Activated CD4-positive, alpha-beta memory T cell treated with anti-CD3 and anti-CD28 coated beads for 36 hours (primary cell): ENCODE measurements at regions not wholly inside any gene's neighbourhood (a gene's known extent, or its start where the extent isn't known, plus 50 kb on each side); places are given as distances from the start of the nearest gene placed in this dataset.

Experiments used
- CTCF ChIA-PET: fragments of 350-600 bp; sonication (Branson Sonifier 250); formaldehyde crosslinking; loops from one replicate; lab custom pipeline; 2021; ENCODE audit warnings: antibody characterized with exemption, inconsistent platforms; lab: Charles Lee
- POLR2A ChIA-PET: fragments of 350-600 bp; sonication (Branson Sonifier 250); formaldehyde crosslinking; loops from one replicate; lab custom pipeline; 2021; ENCODE audit warnings: antibody characterized with exemption; lab: Charles Lee
- DNase-seq: peaks from one replicate; pipeline ENCODE4 v3.0.0-alpha.2; 2020
- H3K27ac Mint-ChIP-seq: one replicate; pipeline ENCODE4 v1.8.0; 2021; ENCODE audit warnings: mixed read lengths
- H3K27me3 Mint-ChIP-seq: one replicate; pipeline ENCODE4 v1.8.0; 2021; ENCODE audit warnings: mixed read lengths
- H3K36me3 Mint-ChIP-seq: one replicate; pipeline ENCODE4 v1.8.0; 2021; ENCODE audit warnings: mixed read lengths
- H3K4me1 Mint-ChIP-seq: one replicate; pipeline ENCODE4 v1.8.0; 2021; ENCODE audit warnings: low read depth, mixed read lengths
- H3K4me3 Mint-ChIP-seq: one replicate; pipeline ENCODE4 v1.8.0; 2021; ENCODE audit warnings: mild to moderate bottlenecking, mixed read lengths
- H3K9me3 Mint-ChIP-seq: one replicate; pipeline ENCODE4 v1.8.0; 2021; ENCODE audit warnings: mixed read lengths
- intact Hi-C: fragments of 100-400 bp; cut with micrococcal nuclease; formaldehyde crosslinking; loops from one replicate; pipeline ENCODE4 v1.15.1; 2023

- no peaks in the 10 kb centered on the region for H3K36me3 Mint-ChIP-seq
- DNase-seq, result no peak
- ChIA-PET POLR2A (interaction anchor here (1.2 kb wide), 1 partner anchor 150 kb away, joined by 3 read pairs; no protein-coding TSS in a partner anchor), CTCF (interaction anchor here (0.7 to 1.5 kb wide), 2 partner anchors 16 to 278 kb away, joined by 3 to 5 read pairs; no protein-coding TSS in a partner anchor)
- intact Hi-C loops, result no loop called here
- H3K27ac Mint-ChIP-seq, result no peak overlapping the region
- no peaks in the 10 kb centered on the region for H3K9me3 Mint-ChIP-seq
- H3K27me3 Mint-ChIP-seq, result peaks cover 2% of the 10 kb centered on the region
- no peak overlapping the region for H3K4me3 Mint-ChIP-seq
- H3K4me1 Mint-ChIP-seq, result peaks cover 7% of the 10 kb centered on the region
Measured at GRCh38 chr9:105141146-105141975, 103.1 kb upstream of the SLC44A1 start.

- Mint-ChIP-seq H3K9me3 (no peaks in the 10 kb centered on the region), H3K4me1 (peaks cover 7% of the 10 kb centered on the region), H3K27ac (no peak overlapping the region), H3K36me3 (no peaks in the 10 kb centered on the region), H3K4me3 (no peak overlapping the region), H3K27me3 (peaks cover 2% of the 10 kb centered on the region)
- POLR2A ChIA-PET, result interaction anchor here (1.2 kb wide), 1 partner anchor 151 kb away, joined by 3 read pairs; no protein-coding TSS in a partner anchor
- no peak for DNase-seq
- intact Hi-C loops, result no loop called here
- CTCF ChIA-PET, result interaction anchor here (0.7 to 1.5 kb wide), 2 partner anchors 16 to 279 kb away, joined by 3 to 5 read pairs; no protein-coding TSS in a partner anchor
Measured at GRCh38 chr9:105141976-105142250, 102.5 kb upstream of the SLC44A1 start.

DNA sequence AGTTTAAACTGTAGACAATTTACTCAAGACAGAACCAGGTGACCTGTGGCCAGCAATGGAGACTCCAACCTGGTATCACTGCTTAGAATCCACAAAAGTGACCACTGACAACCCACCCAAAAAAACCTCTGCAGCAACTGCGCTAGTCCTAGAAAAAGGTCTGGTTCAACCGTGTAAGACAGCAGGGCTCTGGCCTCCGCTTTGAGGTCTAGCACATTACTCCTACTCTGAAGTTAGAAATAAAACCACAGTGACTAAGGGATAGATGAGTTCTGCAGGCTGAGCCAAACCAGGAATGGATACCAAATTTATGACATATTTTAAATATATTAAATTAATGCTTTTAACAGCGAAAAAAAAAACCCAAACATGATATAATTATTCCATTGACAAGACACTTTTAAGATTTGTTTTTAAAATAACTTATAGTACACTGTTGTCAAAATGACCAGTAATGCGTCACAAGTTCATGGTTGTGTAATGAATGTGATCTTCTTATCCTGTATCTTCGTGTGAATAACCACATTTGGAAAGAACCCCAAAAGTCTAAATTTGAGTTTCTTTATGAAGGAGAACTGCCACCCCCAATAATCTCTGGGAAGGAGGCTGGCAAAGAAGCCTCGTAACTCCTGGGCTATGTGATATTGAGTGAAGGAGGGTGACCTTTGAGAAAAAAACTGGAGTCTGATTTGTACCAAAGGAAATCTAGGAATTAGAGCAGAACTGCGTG is 101.9 kb upstream of the SLC44A1 start:
- Mint-ChIP-seq H3K9me3 (no peaks in the 10 kb centered on the region), H3K27ac (no peak overlapping the region), H3K27me3 (peaks cover 2% of the 10 kb centered on the region), H3K4me3 (no peak overlapping the region), H3K4me1 (peaks cover 7% of the 10 kb centered on the region), H3K36me3 (no peaks in the 10 kb centered on the region)
- POLR2A ChIA-PET, result interaction anchor here (1.2 kb wide), 1 partner anchor 152 kb away, joined by 3 read pairs; no protein-coding TSS in a partner anchor
- DNase-seq, result no peak
- intact Hi-C loops, result no loop called here
- CTCF ChIA-PET, result no interaction called here

- CTCF ChIA-PET, result no interaction called here
- Mint-ChIP-seq H3K27me3 (peaks cover 2% of the 10 kb centered on the region), H3K4me1 (peaks cover 7% of the 10 kb centered on the region), H3K4me3 (no peak overlapping the region), H3K36me3 (no peaks in the 10 kb centered on the region), H3K27ac (no peak overlapping the region), H3K9me3 (no peaks in the 10 kb centered on the region)
- POLR2A ChIA-PET, result no interaction called here
- intact Hi-C loops, result no loop called here
- no peak for DNase-seq
Measured at GRCh38 chr9:105143136-105143430, 101.4 kb upstream of the SLC44A1 start.

DNA sequence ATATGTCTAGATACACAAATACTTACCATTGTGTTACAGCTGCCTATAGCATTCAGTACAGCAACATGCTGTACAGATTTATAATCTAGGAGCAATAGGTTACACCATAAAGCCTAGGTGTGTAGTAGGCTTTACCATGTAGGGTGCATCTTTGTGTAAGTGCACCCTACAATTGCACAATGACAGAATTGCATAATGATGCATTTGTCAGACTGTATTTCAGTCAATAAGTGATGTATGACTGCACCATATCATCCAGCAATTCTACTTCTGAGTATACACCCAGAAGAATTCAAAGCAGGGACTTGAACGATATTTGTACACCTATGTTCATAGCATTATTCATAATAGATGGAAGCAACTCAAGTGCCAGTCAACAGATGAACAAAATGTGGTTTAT is 100.4 kb upstream of the SLC44A1 start:
- POLR2A ChIA-PET, result no interaction called here
- Mint-ChIP-seq H3K36me3 (no peaks in the 10 kb centered on the region), H3K4me1 (peaks cover 7% of the 10 kb centered on the region), H3K27me3 (peaks cover 2% of the 10 kb centered on the region), H3K27ac (no peak overlapping the region), H3K9me3 (no peaks in the 10 kb centered on the region), H3K4me3 (no peak overlapping the region)
- CTCF ChIA-PET, result no interaction called here
- intact Hi-C loops, result no loop called here
- no peak for DNase-seq

DNA sequence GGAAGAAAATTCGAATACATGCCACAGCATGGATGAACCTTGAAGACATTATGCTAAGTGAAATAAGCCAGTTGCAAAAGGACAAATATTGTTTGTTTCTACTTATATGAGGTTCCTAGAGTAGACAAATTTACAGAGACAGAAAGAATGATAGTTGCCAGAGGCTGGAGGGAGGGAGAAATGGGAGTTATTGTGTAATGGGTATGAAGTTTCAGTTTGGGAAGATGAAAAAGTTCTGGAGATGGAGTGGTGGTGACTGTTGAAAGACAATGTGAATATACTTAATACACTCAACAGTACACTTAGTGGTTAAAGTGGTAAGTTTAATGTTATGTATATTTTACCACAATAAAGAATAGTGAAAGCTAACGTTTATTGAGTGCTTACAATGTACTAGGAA is 99.6 kb upstream of the SLC44A1 start:
- CTCF ChIA-PET, result no interaction called here

DNA sequence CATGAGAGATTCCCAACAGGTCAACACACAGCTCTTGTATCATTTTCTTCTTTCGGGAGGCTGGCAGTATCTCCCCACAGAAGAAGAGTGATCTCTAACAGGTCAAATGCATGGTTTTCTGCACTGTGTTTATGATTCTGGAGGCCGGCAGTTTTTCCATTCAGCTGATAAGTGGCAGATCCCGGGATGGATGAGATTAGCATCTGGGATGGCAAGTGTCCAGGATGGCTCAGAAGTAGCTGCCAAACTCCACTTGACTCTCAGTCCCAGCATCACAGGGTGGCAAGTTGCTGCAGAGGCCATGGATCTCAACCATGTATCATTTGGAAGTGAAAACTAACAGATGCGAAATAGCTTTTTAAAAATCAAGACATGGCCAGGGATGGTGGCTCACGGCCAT is 97.8 kb upstream of the SLC44A1 start:
- no peak overlapping the region for H3K27ac Mint-ChIP-seq
- intact Hi-C loops, result no loop called here
- POLR2A ChIA-PET, result no interaction called here

More for the DNA sequence above, 99.6 kb upstream of the SLC44A1 start:
- no peak for DNase-seq
- POLR2A ChIA-PET, result no interaction called here
- Mint-ChIP-seq H3K27ac (no peak overlapping the region), H3K9me3 (no peaks in the 10 kb centered on the region), H3K27me3 (peaks cover 2% of the 10 kb centered on the region), H3K4me1 (peaks cover 3% of the 10 kb centered on the region), H3K36me3 (no peaks in the 10 kb centered on the region), H3K4me3 (no peak overlapping the region)
- intact Hi-C loops, result no loop called here

GRCh38 chr9:105147110-105147871 is 97.2 kb upstream of the SLC44A1 start:
- no peaks in the 10 kb centered on the region for H3K36me3 Mint-ChIP-seq
- ChIA-PET CTCF (interaction anchor here (0.6 kb wide), 1 partner anchor 12 kb away, joined by 3 read pairs; no protein-coding TSS in a partner anchor), POLR2A (no interaction called here)
- intact Hi-C loops, result no loop called here
- H3K27ac Mint-ChIP-seq, result no peak overlapping the region
- H3K4me3 Mint-ChIP-seq, result no peak overlapping the region
- DNase-seq, result no peak
- H3K9me3 Mint-ChIP-seq, result no peaks in the 10 kb centered on the region
- H3K27me3 Mint-ChIP-seq, result no peaks in the 10 kb centered on the region
- H3K4me1 Mint-ChIP-seq, result peaks cover 14% of the 10 kb centered on the region

More for the DNA sequence above, 97.8 kb upstream of the SLC44A1 start:
- no peak overlapping the region for H3K4me3 Mint-ChIP-seq
- no peaks in the 10 kb centered on the region for H3K36me3 Mint-ChIP-seq
- no peaks in the 10 kb centered on the region for H3K9me3 Mint-ChIP-seq
- CTCF ChIA-PET, result interaction anchor here (0.6 kb wide), 1 partner anchor 12 kb away, joined by 3 read pairs; no protein-coding TSS in a partner anchor
- no peaks in the 10 kb centered on the region for H3K27me3 Mint-ChIP-seq
- H3K4me1 Mint-ChIP-seq, result peaks cover 14% of the 10 kb centered on the region
- no peak for DNase-seq

GRCh38 chr9:105148328-105149006 is 96.0 kb upstream of the SLC44A1 start:
- Mint-ChIP-seq H3K4me3 (no peak overlapping the region), H3K27ac (no peak overlapping the region), H3K27me3 (no peaks in the 10 kb centered on the region), H3K9me3 (no peaks in the 10 kb centered on the region), H3K36me3 (no peaks in the 10 kb centered on the region), H3K4me1 (peaks cover 14% of the 10 kb centered on the region)
- ChIA-PET CTCF (interaction anchor here (0.6 to 1.5 kb wide), 2 partner anchors 201 to 285 kb away, joined by 3 read pairs; no protein-coding TSS in a partner anchor), POLR2A (no interaction called here)
- intact Hi-C loops, result no loop called here
- DNase-seq, result no peak

- Mint-ChIP-seq H3K27me3 (no peaks in the 10 kb centered on the region), H3K9me3 (no peaks in the 10 kb centered on the region), H3K4me1 (peaks cover 16% of the 10 kb centered on the region), H3K27ac (no peak overlapping the region), H3K36me3 (no peaks in the 10 kb centered on the region), H3K4me3 (no peak overlapping the region)
- ChIA-PET CTCF (interaction anchor here (0.9 to 1.5 kb wide), 2 partner anchors 288 kb away, joined by 3 to 6 read pairs; no protein-coding TSS in a partner anchor), POLR2A (no interaction called here)
- intact Hi-C loops, result no loop called here
- no peak for DNase-seq
Measured at GRCh38 chr9:105150991-105151685, 93.3 kb upstream of the SLC44A1 start.

DNA sequence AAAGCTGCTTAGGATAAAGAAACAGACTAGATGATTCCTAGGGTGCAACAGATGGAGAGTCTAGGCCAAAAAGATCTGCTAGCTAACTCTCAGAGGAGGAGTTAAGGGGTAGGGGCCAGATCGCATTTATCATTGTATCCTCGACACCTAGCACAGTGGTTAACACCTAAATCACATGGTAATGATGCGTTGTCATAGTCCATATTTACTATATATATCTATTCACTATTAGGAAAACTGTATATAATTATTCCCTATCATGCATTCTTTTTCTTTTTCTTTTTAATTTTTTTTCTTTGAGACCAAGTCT is 92.8 kb upstream of the SLC44A1 start:
- Mint-ChIP-seq H3K9me3 (no peaks in the 10 kb centered on the region), H3K4me3 (no peak overlapping the region), H3K4me1 (peaks cover 16% of the 10 kb centered on the region), H3K27me3 (no peaks in the 10 kb centered on the region), H3K27ac (no peak overlapping the region), H3K36me3 (no peaks in the 10 kb centered on the region)
- no peak for DNase-seq
- intact Hi-C loops, result no loop called here
- CTCF ChIA-PET, result interaction anchor here (0.9 kb wide), 1 partner anchor 289 kb away, joined by 3 read pairs; no protein-coding TSS in a partner anchor
- POLR2A ChIA-PET, result no interaction called here
